Neural cell (in vitro differentiated cells): ENCODE measurements at regions not wholly inside any gene's neighbourhood (a gene's known extent, or its start where the extent isn't known, plus 50 kb on each side); places are given as distances from the start of the nearest gene placed in this dataset.

ENCODE experiments used
- H2AFZ ChIP-seq: fragments of 200-600, 300-800 bp; sonication (generic), shearing (Covaris generic); 2 replicates; pipeline ENCODE4 v1.6.0; 2014; ENCODE audit warnings: low read depth, mild to moderate bottlenecking, antibody characterized with exemption, low read length, moderate library complexity
- H3F3A ChIP-seq: fragments of 200-600 bp; shearing (Covaris generic); 2 replicates; pipeline ENCODE4 v1.6.1; 2016; ENCODE audit warnings: mild to moderate bottlenecking, moderate library complexity, mixed read lengths, antibody characterized with exemption, low read length; ENCODE audit not compliant: insufficient read depth, poor library complexity, severe bottlenecking
- H3K27ac ChIP-seq: fragments of 200-600, 300-800 bp; sonication (generic), shearing (Covaris generic); 2 replicates; pipeline ENCODE4 v1.5.1; 2014; ENCODE audit warnings: mild to moderate bottlenecking, low read length, moderate library complexity
- H3K27me3 ChIP-seq: fragments of 300-800, 200-600 bp; sonication (generic), shearing (Covaris generic); 2 replicates; pipeline ENCODE4 v1.6.0; 2014; ENCODE audit warnings: mild to moderate bottlenecking, low read depth, low read length, moderate library complexity; ENCODE audit not compliant: insufficient read depth
- H3K36me3 ChIP-seq: fragments of 300-800, 200-600 bp; sonication (generic), shearing (Covaris generic); 2 replicates; pipeline ENCODE4 v1.5.1; 2014; ENCODE audit warnings: mild to moderate bottlenecking, antibody characterized with exemption, low read length, moderate library complexity; ENCODE audit not compliant: insufficient read depth
- H3K4me2 ChIP-seq: fragments of 300-800, 200-600 bp; sonication (generic), shearing (Covaris generic); 2 replicates; pipeline ENCODE4 v1.6.0; 2014; ENCODE audit warnings: mild to moderate bottlenecking, low read length
- H3K4me3 ChIP-seq: fragments of 300-800, 200-600 bp; sonication (generic), shearing (Covaris generic); 2 replicates; pipeline ENCODE4 v1.5.1; 2014; ENCODE audit warnings: mild to moderate bottlenecking, low read length, moderate library complexity
- H3K79me2 ChIP-seq: fragments of 200-600 bp; shearing (Covaris generic); replicated peaks from 2 replicates; pipeline ENCODE4 v1.6.0; 2014; ENCODE audit warnings: mild to moderate bottlenecking, low read length, moderate library complexity; ENCODE audit not compliant: insufficient read depth
- H3K9ac ChIP-seq: fragments of 300-800, 200-600 bp; sonication (generic), shearing (Covaris generic); 2 replicates; pipeline ENCODE4 v1.6.1; 2016; ENCODE audit warnings: mild to moderate bottlenecking, low read length, mixed read lengths
- H3K9me2 ChIP-seq: fragments of 200-600 bp; shearing (Covaris generic); 2 replicates; pipeline ENCODE4 v1.6.1; 2016; ENCODE audit warnings: mild to moderate bottlenecking, low read length, mixed read lengths; ENCODE audit not compliant: insufficient read depth
- H3K9me3 ChIP-seq: fragments of 200-600, 300-800 bp; sonication (generic), shearing (Covaris generic); 2 replicates; pipeline ENCODE4 v1.6.1; 2016; ENCODE audit warnings: mild to moderate bottlenecking, mixed run types, low read length, moderate library complexity, mixed read lengths
- H4K20me1 ChIP-seq: fragments of 200-600 bp; shearing (Covaris generic); 2 replicates; pipeline ENCODE4 v1.6.1; 2016; ENCODE audit warnings: mild to moderate bottlenecking, mixed run types; ENCODE audit not compliant: insufficient read depth
- EP300 ChIP-seq: fragments of 450-650 bp; conservative IDR thresholded peaks from 2 replicates; pipeline ENCODE4 v1.6.1; 2014; ENCODE audit warnings: antibody characterized with exemption, mild to moderate bottlenecking, moderate library complexity; ENCODE audit not compliant: poor library complexity, severe bottlenecking
- EZH2 ChIP-seq: fragments of 200-600, 300-800 bp; shearing (Covaris generic), sonication (generic); IDR thresholded peaks from 2 replicates; pipeline ENCODE4 v1.6.1; 2014; ENCODE audit warnings: antibody characterized with exemption, low read length, borderline replicate concordance, mild to moderate bottlenecking; ENCODE audit not compliant: insufficient read depth, poor library complexity, severe bottlenecking
- MXI1 ChIP-seq: fragments of 450-650 bp; conservative IDR thresholded peaks from 2 replicates; pipeline ENCODE4 v1.6.1; 2014; ENCODE audit warnings: antibody characterized with exemption, mild to moderate bottlenecking; ENCODE audit not compliant: poor library complexity, severe bottlenecking
- POLR2AphosphoS5 ChIP-seq: IDR thresholded peaks from 2 replicates; pipeline ENCODE4 v1.6.1; 2012
- RAD21 ChIP-seq: fragments of 450-650 bp; conservative IDR thresholded peaks from 2 replicates; pipeline ENCODE4 v1.6.1; 2014; ENCODE audit warnings: antibody characterized with exemption, mild to moderate bottlenecking, moderate library complexity
- SMC3 ChIP-seq: fragments of 450-650 bp; conservative IDR thresholded peaks from 2 replicates; pipeline ENCODE4 v1.6.1; 2014; ENCODE audit warnings: antibody characterized with exemption, mild to moderate bottlenecking, moderate library complexity; ENCODE audit not compliant: poor library complexity
- TAF1 ChIP-seq: IDR thresholded peaks from 2 replicates; pipeline ENCODE4 v1.6.1; 2012; ENCODE audit warnings: low read depth
- TF ChIP-seq, protein P1 (sequence below): fragments of 450-650 bp; IDR thresholded peaks from 2 replicates; pipeline ENCODE4 v1.5.1; 2014; ENCODE audit warnings: antibody characterized with exemption, mild to moderate bottlenecking, moderate library complexity; ENCODE audit not compliant: poor library complexity, severe bottlenecking
- TF ChIP-seq, protein P2 (sequence below): IDR thresholded peaks from 2 replicates; pipeline ENCODE4 v1.6.1; 2012; ENCODE audit warnings: borderline replicate concordance

DNA sequence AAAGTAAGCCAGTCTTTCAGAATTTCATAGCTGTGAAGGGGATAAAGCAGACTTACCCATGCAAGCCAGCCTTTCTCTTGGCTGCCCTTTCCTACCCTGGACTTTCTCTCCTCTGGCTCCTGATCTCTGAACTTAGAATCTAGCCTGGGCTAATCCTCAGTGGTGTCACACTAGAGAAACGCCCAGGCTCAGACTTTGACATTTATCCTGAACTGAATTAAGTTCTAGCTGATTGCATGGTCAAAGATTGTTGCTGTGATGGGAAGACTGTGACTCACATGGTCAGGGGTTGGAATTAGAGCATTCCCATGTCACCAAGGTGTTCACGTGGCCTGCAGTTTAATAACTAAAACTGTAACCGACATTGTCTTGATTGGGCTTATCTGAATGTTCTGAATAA is 469.5 kb upstream of the FAT1 start:
- Histone ChIP-seq H2AFZ (no peak overlapping the region), H3K4me3 (no peak overlapping the region), H3K27me3 (no peaks in the 10 kb centered on the region), H3K9me3 (no peaks in the 10 kb centered on the region), H3K4me2 (no peak overlapping the region), H3K27ac (no peak overlapping the region), H3K36me3 (no peaks in the 10 kb centered on the region), H3F3A (no peaks in the 10 kb centered on the region), H4K20me1 (no peaks in the 10 kb centered on the region), H3K9me2 (no peaks in the 10 kb centered on the region), H3K9ac (no peak overlapping the region), H3K79me2 (no peaks in the 10 kb centered on the region)
- no peak for TF ChIP-seq POLR2AphosphoS5
- TF ChIP-seq, protein P1, sequence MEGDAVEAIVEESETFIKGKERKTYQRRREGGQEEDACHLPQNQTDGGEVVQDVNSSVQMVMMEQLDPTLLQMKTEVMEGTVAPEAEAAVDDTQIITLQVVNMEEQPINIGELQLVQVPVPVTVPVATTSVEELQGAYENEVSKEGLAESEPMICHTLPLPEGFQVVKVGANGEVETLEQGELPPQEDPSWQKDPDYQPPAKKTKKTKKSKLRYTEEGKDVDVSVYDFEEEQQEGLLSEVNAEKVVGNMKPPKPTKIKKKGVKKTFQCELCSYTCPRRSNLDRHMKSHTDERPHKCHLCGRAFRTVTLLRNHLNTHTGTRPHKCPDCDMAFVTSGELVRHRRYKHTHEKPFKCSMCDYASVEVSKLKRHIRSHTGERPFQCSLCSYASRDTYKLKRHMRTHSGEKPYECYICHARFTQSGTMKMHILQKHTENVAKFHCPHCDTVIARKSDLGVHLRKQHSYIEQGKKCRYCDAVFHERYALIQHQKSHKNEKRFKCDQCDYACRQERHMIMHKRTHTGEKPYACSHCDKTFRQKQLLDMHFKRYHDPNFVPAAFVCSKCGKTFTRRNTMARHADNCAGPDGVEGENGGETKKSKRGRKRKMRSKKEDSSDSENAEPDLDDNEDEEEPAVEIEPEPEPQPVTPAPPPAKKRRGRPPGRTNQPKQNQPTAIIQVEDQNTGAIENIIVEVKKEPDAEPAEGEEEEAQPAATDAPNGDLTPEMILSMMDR, result no peak

DNA sequence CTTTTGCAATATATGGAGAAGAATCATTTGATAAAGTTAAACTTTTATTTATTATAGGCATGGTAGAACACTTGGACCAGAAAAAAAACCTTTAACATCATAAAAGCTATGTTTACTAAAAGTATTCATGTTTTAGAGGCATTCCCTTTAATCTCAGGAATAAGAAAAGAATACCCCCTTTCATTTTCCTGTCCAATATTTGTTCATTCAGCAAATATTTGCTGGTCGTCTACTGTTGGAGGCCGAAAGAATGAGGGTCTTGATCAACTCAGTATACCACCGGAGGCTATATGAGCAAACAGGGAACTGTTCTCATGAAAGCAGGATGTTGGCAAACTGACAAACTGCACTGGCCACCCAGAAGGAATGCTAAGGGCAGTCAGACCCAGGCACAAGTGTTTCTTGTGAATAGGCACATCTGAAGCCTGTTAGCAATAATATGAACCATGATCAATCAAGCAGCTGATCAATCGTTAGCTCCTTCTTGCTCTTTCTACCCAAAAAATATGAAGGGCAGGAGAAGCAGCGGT is 480.8 kb upstream of the FAT1 start:
- TF ChIP-seq POLR2AphosphoS5 (no peak), EP300 (no peak), SMC3 (no peak), TAF1 (no peak)
- H3K9me2 ChIP-seq, result no peaks in the 10 kb centered on the region
- no peaks in the 10 kb centered on the region for H4K20me1 ChIP-seq
- H3K27me3 ChIP-seq, result no peaks in the 10 kb centered on the region
- no peaks in the 10 kb centered on the region for H3F3A ChIP-seq
- no peak overlapping the region for H3K27ac ChIP-seq
- H3K9ac ChIP-seq, result no peak overlapping the region
- H2AFZ ChIP-seq, result no peak overlapping the region
- H3K4me3 ChIP-seq, result no peak overlapping the region
- H3K79me2 ChIP-seq, result no peaks in the 10 kb centered on the region
- no peak overlapping the region for H3K4me2 ChIP-seq
- H3K36me3 ChIP-seq, result no peaks in the 10 kb centered on the region
- no peaks in the 10 kb centered on the region for H3K9me3 ChIP-seq

DNA sequence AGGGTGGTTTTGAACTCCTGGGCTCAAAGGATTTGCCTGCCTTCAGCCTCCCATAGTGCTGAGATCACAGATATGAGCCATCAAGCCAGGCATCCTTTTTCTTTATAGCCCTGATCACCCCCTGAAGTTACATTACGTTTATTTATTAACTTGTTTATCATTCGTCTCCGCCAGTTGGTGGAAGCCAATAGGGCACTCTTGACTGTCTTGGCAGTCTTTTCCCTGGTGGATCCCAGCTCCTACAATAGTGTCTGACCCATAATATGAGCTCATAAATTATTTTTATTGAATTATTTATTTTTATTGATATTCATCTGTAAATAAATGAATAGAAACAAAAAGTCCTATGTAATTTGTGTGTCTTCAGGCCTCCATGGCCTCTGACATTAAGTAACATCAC is 484.3 kb upstream of the FAT1 start:
- Histone ChIP-seq H2AFZ (no peak overlapping the region), H3K4me2 (no peak overlapping the region), H3K36me3 (no peaks in the 10 kb centered on the region), H3K9ac (no peak overlapping the region), H3K79me2 (no peaks in the 10 kb centered on the region), H3K27ac (no peak overlapping the region), H3F3A (no peaks in the 10 kb centered on the region), H3K4me3 (no peak overlapping the region), H3K27me3 (no peaks in the 10 kb centered on the region), H4K20me1 (no peaks in the 10 kb centered on the region), H3K9me2 (no peaks in the 10 kb centered on the region), H3K9me3 (no peaks in the 10 kb centered on the region)
- TF ChIP-seq MXI1 (no peak), EZH2 (no peak), SMC3 (no peak), TAF1 (no peak), RAD21 (no peak), EP300 (no peak), POLR2AphosphoS5 (no peak)
- TF ChIP-seq, protein P1, result no peak
- TF ChIP-seq, protein P2, sequence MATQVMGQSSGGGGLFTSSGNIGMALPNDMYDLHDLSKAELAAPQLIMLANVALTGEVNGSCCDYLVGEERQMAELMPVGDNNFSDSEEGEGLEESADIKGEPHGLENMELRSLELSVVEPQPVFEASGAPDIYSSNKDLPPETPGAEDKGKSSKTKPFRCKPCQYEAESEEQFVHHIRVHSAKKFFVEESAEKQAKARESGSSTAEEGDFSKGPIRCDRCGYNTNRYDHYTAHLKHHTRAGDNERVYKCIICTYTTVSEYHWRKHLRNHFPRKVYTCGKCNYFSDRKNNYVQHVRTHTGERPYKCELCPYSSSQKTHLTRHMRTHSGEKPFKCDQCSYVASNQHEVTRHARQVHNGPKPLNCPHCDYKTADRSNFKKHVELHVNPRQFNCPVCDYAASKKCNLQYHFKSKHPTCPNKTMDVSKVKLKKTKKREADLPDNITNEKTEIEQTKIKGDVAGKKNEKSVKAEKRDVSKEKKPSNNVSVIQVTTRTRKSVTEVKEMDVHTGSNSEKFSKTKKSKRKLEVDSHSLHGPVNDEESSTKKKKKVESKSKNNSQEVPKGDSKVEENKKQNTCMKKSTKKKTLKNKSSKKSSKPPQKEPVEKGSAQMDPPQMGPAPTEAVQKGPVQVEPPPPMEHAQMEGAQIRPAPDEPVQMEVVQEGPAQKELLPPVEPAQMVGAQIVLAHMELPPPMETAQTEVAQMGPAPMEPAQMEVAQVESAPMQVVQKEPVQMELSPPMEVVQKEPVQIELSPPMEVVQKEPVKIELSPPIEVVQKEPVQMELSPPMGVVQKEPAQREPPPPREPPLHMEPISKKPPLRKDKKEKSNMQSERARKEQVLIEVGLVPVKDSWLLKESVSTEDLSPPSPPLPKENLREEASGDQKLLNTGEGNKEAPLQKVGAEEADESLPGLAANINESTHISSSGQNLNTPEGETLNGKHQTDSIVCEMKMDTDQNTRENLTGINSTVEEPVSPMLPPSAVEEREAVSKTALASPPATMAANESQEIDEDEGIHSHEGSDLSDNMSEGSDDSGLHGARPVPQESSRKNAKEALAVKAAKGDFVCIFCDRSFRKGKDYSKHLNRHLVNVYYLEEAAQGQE, result no peak
